ENCODE measurements at regions not wholly inside any gene's neighbourhood (a gene's known extent, or its start where the extent isn't known, plus 50 kb on each side); places are given as distances from the start of the nearest gene placed in this dataset.

GRCh38 chr6:92911301-92911700, 508.1 kb downstream of the EPHA7 start:
- no peaks in the 10 kb centered on the region for H3K4me1 ChIP-seq
- no peak overlapping the region for H3K27ac ChIP-seq
- TF ChIP-seq CTCF (IDR thresholded peaks at IDR 0.05), result no peak
- no peaks in the 10 kb centered on the region for H3K36me3 ChIP-seq
- H3K4me3 ChIP-seq, result no peak overlapping the region
- H3K9me3 ChIP-seq, result no peaks in the 10 kb centered on the region
- H3K27me3 ChIP-seq, result no peaks in the 10 kb centered on the region
- intact Hi-C loops (cut with DNase I; ENCODE audit: low total_unique reads), result no loop called here
- DNase-seq, result no peak

- Histone ChIP-seq H3K27me3 (no peaks in the 10 kb centered on the region), H3K9me3 (no peaks in the 10 kb centered on the region), H3K4me1 (no peaks in the 10 kb centered on the region), H3K27ac (no peak overlapping the region), H3K4me3 (no peak overlapping the region), H3K36me3 (no peaks in the 10 kb centered on the region)
- intact Hi-C loops (cut with DNase I; ENCODE audit: low total_unique reads), result no loop called here
- TF ChIP-seq CTCF (IDR thresholded peaks at IDR 0.05), result no peak
- no peak for DNase-seq
Measured at GRCh38 chr6:92910646-92911045, 508.7 kb downstream of the EPHA7 start.

- Histone ChIP-seq H3K27me3 (no peaks in the 10 kb centered on the region), H3K9me3 (no peaks in the 10 kb centered on the region), H3K4me3 (no peak overlapping the region), H3K27ac (no peak overlapping the region), H3K36me3 (no peaks in the 10 kb centered on the region), H3K4me1 (no peaks in the 10 kb centered on the region)
- no peak for TF ChIP-seq CTCF (IDR thresholded peaks at IDR 0.05)
- intact Hi-C loops (cut with DNase I; ENCODE audit: low total_unique reads), result no loop called here
- DNase-seq, result no peak
Measured at GRCh38 chr6:92906385-92906784, 513.0 kb downstream of the EPHA7 start.

GRCh38 chr6:92893741-92894140, 525.6 kb downstream of the EPHA7 start:
- no peaks in the 10 kb centered on the region for H3K4me1 ChIP-seq
- no peaks in the 10 kb centered on the region for H3K36me3 ChIP-seq
- no peaks in the 10 kb centered on the region for H3K27me3 ChIP-seq
- peaks cover 0 to 10% (median 6%) of the 10 kb centered on the region in 3 donors for H3K9me3 ChIP-seq
- TF ChIP-seq CTCF (IDR thresholded peaks at IDR 0.05), result no peak
- intact Hi-C loops (cut with DNase I; ENCODE audit: low total_unique reads), result no loop called here
- no peak for DNase-seq
- H3K4me3 ChIP-seq, result no peak overlapping the region
- no peak overlapping the region for H3K27ac ChIP-seq

- no peaks in the 10 kb centered on the region for H3K36me3 ChIP-seq
- no peak for TF ChIP-seq CTCF (IDR thresholded peaks at IDR 0.05)
- DNase-seq, result no peak
- no peaks in the 10 kb centered on the region for H3K27me3 ChIP-seq
- H3K4me1 ChIP-seq, result no peaks in the 10 kb centered on the region
- H3K27ac ChIP-seq, result no peak overlapping the region
- no peak overlapping the region for H3K4me3 ChIP-seq
- intact Hi-C loops (cut with DNase I; ENCODE audit: low total_unique reads), result no loop called here
- H3K9me3 ChIP-seq, result peaks cover 0 to 10% (median 6%) of the 10 kb centered on the region in 3 donors
Measured at GRCh38 chr6:92892626-92893170, 526.7 kb downstream of the EPHA7 start.

- Histone ChIP-seq H3K27me3 (no peaks in the 10 kb centered on the region), H3K27ac (no peak overlapping the region), H3K9me3 (peaks cover 0 to 10% (median 6%) of the 10 kb centered on the region in 3 donors), H3K36me3 (no peaks in the 10 kb centered on the region), H3K4me3 (no peak overlapping the region), H3K4me1 (no peaks in the 10 kb centered on the region)
- no peak for TF ChIP-seq CTCF (IDR thresholded peaks at IDR 0.05)
- no peak for DNase-seq
- intact Hi-C loops (cut with DNase I; ENCODE audit: low total_unique reads), result no loop called here
Measured at GRCh38 chr6:92888316-92888715, 531.0 kb downstream of the EPHA7 start.
